ENCODE measurements at regions not wholly inside any gene's neighbourhood (a gene's known extent, or its start where the extent isn't known, plus 50 kb on each side); places are given as distances from the start of the nearest gene placed in this dataset.

DNA sequence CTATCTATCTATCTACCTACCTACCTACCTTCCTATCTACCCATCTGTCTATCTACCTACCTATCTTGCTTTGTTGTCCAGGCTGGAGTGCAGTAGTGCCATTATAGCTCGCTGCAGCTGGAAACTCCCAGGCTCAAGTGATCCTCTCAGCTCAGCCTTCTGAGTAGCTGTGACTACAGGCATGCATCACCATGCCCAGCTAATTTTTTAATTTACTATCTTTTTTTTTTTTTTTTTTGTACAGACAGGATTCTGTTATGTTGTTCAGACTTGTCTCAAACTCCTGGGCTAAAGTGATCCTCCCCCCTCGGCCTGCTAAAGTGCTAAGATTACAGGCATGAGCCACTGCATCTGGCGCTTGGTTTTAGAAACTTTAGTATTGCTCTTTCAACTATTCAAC lies 762.4 kb downstream of the SLC6A15 start:
- H3K4me3 ChIP-seq (replicated peaks; ENCODE audit: low read depth, low read length) = no peak overlapping the region
- TF ChIP-seq, protein P1, sequence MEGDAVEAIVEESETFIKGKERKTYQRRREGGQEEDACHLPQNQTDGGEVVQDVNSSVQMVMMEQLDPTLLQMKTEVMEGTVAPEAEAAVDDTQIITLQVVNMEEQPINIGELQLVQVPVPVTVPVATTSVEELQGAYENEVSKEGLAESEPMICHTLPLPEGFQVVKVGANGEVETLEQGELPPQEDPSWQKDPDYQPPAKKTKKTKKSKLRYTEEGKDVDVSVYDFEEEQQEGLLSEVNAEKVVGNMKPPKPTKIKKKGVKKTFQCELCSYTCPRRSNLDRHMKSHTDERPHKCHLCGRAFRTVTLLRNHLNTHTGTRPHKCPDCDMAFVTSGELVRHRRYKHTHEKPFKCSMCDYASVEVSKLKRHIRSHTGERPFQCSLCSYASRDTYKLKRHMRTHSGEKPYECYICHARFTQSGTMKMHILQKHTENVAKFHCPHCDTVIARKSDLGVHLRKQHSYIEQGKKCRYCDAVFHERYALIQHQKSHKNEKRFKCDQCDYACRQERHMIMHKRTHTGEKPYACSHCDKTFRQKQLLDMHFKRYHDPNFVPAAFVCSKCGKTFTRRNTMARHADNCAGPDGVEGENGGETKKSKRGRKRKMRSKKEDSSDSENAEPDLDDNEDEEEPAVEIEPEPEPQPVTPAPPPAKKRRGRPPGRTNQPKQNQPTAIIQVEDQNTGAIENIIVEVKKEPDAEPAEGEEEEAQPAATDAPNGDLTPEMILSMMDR (IDR thresholded peaks at IDR 0.05; ENCODE audit: low read depth, low read length, missing control alignments) = no peak
- DNase-seq (ENCODE audit: extremely low read depth, low read depth) = no peak

DNA sequence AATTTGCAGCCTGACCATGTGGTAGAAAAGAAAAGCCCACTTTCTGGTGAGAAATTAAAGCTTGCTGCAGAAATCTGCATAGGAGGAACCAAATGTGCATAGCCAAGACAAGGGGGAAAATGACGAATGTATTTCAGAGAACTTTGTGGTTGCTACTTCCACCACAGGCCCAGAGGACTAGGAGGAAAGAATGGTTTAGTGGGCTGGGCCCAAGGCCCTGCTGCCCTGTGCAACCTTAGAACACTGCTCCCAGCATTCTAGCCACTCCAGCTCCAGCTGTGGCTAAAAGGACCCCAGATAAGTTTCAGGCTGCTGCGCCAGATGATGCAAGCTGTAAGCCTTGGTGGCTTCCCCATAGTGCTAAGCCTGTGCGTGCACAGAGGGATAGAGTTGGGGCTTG lies 764.3 kb downstream of the SLC6A15 start:
- TF ChIP-seq, protein P1 (IDR thresholded peaks at IDR 0.05; ENCODE audit: low read depth, low read length, missing control alignments) = no peak
- no peak overlapping the region for H3K4me3 ChIP-seq (replicated peaks; ENCODE audit: low read depth, low read length)
- no peak for DNase-seq (ENCODE audit: extremely low read depth, low read depth)

DNA sequence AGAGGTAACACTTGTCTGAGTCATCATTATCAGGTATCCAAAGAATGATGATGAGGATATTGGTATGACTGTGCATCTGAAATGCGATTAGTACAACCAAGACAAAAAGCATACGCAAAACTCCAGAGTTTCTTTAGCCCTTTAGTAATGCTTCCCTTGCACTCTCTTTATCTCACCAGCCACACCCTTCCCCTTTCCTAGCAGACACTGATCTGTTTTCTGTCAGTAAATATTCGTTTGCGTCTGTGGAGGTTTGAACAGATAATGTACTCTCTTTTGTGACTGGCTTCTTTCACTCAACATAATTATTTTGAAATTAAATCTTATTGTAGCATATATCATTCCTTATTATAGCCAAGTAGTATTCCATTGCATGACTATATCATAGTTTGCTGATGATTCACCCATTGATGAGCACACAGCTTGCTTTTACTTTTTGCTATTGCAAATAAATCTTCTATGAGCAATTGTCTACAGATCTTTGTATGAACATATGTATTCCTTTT lies 775.7 kb downstream of the SLC6A15 start:
- TF ChIP-seq, protein P1 (IDR thresholded peaks at IDR 0.05; ENCODE audit: low read depth, low read length, missing control alignments) = no peak
- no peak for DNase-seq (ENCODE audit: extremely low read depth, low read depth)
- H3K4me3 ChIP-seq (replicated peaks; ENCODE audit: low read depth, low read length) = no peak overlapping the region

DNA sequence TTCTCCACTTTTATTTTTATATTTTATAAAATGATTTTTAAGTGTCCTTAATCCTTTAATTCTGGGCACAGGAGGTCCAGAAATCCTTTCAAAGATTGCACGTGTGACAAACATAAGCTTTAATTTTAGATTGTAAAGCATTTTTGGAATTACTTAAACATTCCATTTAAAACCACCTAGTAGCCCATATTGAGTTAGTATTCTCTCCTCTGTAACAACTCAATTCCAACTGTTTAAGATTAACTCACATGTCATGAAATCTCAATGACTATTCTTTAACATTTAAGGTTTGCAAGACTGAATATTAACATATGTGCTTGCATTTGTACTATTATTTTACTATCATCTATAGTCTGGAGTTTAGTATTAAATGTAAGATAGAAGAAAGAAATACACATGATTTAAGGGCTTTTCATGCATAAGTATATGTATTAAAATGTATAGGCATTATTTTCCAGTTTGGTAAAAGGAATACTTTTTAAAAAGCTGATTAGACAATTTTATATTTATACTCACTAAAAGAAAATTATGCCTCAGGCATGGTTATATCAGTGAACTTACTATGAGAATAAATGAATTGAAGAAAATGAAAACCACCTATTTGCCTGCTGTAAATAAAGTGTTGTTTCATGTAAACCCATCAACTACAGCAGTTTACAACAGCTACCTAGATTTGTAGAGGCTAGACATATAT lies 776.9 kb downstream of the SLC6A15 start:
- TF ChIP-seq, protein P1 (IDR thresholded peaks at IDR 0.05; ENCODE audit: low read depth, low read length, missing control alignments) = no peak
- DNase-seq (ENCODE audit: extremely low read depth, low read depth) = no peak
- no peak overlapping the region for H3K4me3 ChIP-seq (replicated peaks; ENCODE audit: low read depth, low read length)

DNA sequence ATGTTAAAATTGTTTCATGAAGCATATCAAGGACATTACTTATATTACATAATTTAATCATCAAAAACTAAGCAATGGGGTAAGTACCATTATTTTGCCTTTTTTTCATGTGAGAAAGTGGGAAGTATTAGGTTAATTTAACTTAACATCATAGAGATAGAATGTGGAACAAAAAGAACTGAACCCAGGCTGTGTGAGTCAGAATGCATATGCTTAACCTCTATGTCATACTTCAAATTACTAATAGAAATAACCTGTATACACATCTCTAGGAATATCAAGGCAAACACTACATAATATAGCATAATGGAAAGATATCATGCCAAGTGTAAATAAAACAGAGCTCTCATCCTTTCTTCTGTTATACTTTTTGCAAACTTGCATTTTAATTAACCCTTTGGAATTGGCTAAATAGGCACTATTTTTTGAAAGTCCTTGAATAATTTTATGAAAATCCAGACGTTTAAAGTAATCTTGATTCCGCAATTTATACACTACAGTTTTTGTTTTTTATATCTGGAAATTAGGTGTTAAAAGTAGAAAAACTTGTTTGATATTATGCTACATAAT lies 777.7 kb downstream of the SLC6A15 start:
- TF ChIP-seq, protein P1 (IDR thresholded peaks at IDR 0.05; ENCODE audit: low read depth, low read length, missing control alignments) = no peak
- DNase-seq (ENCODE audit: extremely low read depth, low read depth) = no peak
- no peak overlapping the region for H3K4me3 ChIP-seq (replicated peaks; ENCODE audit: low read depth, low read length)

DNA sequence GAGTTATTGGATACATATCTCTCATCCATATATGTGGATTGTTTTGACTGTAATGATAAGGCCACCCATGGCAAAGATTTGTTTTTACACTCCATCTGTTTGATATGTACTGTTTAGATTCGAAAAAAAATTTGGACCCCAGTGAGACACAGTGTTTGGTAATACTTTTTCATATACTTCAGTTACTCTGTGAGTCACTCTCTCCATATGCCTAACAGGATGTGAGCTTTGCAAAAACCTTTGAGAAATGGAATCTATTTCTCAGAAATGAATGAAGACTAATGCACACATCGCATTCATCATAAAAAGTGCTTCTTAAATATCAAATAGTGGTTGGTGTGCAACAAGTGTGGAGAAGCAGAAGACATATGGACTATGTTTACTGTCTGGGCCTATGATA lies 781.5 kb downstream of the SLC6A15 start:
- TF ChIP-seq, protein P1 (IDR thresholded peaks at IDR 0.05; ENCODE audit: low read depth, low read length, missing control alignments) = no peak
- peak; percentile 61 for DNase-seq (ENCODE audit: extremely low read depth, low read depth)

More for the DNA sequence above, 781.5 kb downstream of the SLC6A15 start:
- H3K4me3 ChIP-seq (replicated peaks; ENCODE audit: low read depth, low read length) = no peak overlapping the region
